GM13977 (cell line): ENCODE measurements at regions not wholly inside any gene's neighbourhood (a gene's known extent, or its start where the extent isn't known, plus 50 kb on each side); places are given as distances from the start of the nearest gene placed in this dataset.

ENCODE experiments used
- DNase-seq: peaks from one replicate; pipeline ENCODE4 v3.0.0; 2012; ENCODE audit warnings: low spot score
- in situ Hi-C: fragments of 300-500 bp; cut with MboI; formaldehyde crosslinking; loops from one replicate; pipeline ENCODE4 v1.12.0; 2022; ENCODE audit warnings: low sequenced_read_pairs, low pct_unique_long_range_greater_than_20kb, mixed read lengths, inconsistent platforms; ENCODE audit not compliant: unreplicated experiment
- TF ChIP-seq, protein P1 (sequence below): IDR thresholded peaks from 2 replicates; pipeline ENCODE4 v1.5.1; 2012; ENCODE audit warnings: mild to moderate bottlenecking, control low read depth; ENCODE audit not compliant: insufficient read depth; ENCODE audit errors: extremely low read depth, missing control alignments

DNA sequence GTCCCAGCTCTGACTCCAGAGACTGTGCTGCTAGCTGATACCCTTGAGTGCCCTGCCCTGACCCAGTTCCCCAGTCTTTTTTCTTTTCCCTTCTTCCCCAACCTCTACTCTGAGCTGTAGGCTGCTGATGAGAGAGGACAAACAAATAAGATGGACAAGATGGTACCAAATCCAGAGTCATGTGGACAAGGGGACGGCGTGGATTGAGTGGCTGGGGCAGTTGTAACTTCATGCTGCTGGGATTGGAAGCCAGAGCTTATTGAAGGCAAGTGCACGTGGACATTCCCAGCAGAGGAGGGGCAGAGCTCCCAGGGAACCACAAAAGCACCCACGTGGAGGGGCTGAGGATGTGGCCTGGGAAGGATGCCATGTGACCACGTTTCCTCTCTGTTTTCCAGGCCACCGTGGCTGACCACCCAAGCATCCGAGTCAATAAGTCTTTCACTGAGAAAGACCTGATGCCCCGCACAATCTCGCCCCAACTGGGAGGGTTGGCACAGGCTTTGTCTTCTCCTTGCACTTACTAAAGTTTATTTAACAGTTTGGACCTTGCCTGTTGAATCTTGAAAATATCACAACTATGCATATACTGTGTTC lies 323.3 kb upstream of the ZNF507 start:
- no peak for DNase-seq
- TF ChIP-seq, protein P1, sequence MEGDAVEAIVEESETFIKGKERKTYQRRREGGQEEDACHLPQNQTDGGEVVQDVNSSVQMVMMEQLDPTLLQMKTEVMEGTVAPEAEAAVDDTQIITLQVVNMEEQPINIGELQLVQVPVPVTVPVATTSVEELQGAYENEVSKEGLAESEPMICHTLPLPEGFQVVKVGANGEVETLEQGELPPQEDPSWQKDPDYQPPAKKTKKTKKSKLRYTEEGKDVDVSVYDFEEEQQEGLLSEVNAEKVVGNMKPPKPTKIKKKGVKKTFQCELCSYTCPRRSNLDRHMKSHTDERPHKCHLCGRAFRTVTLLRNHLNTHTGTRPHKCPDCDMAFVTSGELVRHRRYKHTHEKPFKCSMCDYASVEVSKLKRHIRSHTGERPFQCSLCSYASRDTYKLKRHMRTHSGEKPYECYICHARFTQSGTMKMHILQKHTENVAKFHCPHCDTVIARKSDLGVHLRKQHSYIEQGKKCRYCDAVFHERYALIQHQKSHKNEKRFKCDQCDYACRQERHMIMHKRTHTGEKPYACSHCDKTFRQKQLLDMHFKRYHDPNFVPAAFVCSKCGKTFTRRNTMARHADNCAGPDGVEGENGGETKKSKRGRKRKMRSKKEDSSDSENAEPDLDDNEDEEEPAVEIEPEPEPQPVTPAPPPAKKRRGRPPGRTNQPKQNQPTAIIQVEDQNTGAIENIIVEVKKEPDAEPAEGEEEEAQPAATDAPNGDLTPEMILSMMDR: no peak
- in situ Hi-C loops: no loop called here

DNA sequence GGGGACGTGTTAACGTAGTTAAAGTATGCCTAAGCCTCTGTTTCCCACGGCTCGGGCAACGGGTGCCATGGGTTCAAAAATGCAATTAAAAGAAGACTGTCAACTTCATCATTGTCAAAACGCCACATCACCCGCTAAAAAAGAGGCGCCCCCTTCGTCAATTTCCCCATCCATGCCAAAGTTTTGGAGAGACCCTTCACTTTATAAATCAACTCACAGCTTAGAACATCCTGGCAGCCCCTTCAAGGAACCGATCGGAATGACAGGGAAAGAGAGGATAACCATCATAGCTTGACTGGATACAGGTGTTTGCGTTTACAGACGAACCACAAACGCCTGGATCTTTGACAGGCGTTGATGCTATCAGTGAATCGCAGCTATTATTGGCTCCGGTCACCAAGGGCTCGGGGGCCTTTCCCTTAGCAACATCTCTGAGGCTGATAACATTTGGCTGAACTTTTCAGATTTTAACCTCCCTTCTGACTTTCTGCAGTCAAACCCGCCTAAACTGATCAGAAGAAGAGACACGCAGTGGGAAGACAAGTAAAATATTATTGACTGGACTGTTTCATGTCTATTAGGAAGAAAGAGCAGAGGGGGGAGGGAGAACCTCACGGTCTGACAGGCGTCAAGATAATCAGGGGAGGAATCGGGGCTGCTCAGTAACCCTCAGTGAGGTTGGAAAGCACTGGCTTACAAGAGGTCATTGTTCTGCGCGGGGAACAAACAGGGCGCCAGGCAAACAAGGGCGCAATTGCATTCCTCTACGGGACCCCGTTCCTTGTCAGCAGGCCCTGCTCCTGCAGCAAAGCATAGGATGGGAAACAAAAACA lies 322.5 kb upstream of the ZNF507 start:
- no peak for DNase-seq
- TF ChIP-seq, protein P1: no peak
- in situ Hi-C loops: no loop called here

DNA sequence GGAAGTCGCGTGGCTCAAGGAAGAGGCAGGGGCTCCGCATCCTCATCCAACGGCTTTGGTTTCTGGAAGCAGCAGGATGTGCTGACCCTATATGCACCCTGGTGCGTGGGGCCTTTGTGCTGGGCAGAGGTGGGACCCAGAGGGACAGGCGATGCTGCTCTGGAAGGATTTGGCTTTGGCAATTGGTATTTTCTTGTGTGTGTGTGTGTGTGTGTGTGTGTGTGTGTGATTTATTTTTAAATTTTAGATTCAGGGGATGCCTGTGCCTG lies 321.9 kb upstream of the ZNF507 start:
- TF ChIP-seq, protein P1: no peak
- in situ Hi-C loops: no loop called here
- DNase-seq: no peak

DNA sequence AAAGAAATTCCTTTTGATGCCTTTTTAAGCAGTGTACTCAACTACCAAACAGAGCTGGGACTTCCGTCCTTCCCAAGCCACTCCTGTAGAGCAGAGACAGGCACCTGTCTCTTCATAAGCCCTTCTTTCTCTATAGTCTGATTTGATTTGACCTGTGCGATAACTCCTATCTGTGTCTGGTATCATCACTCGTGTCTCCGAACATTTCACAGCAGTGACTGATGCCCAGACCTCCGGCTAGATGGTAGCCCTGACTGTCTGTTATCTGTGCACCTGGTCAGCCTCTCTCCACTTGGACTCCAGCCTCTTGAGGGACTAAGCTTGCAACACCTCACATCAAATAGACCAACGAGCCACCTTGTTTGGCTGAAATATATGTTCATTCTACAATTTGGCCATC lies 316.2 kb upstream of the ZNF507 start:
- in situ Hi-C loops: no loop called here
- TF ChIP-seq, protein P1: no peak
- no peak for DNase-seq

DNA sequence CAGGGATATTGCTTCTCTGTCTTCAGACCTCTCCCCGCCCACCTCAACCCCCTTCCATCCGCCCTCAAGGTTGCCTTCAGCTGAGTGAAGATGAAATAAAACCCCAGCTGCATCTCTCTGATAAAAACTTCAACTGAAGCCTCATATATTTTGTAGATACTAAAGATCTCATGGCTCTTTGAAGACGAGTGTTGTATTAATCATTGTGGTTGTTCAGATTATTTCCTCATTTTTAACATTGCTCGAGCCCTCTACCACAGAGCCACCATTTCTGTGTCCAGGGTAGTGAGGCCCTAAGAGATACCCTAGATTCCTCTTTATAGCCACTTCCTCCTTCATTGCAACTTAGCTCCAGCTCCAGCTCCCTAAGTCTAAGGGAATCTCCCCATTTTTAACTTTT lies 312.8 kb upstream of the ZNF507 start:
- TF ChIP-seq, protein P1: no peak
- DNase-seq: no peak
- in situ Hi-C loops: no loop called here

DNA sequence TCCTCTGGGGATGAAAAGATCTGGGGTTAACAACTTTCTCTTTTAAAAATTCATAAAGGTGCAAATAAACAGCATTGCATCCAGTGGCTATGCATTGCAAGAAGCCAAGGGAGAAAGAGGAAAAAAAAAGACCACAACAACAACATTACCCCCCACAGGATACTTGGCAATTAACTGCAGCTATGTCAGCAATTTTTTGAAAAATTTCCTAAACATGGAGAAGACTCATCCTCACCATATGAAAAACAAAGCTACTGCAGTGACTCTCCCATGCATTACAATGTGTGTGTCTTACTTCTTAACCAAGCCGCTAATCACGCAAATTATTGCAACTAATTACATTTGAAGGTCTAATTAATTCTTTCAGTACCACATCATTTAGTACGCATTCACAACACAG lies 309.8 kb upstream of the ZNF507 start:
- DNase-seq: no peak
- in situ Hi-C loops: no loop called here
- TF ChIP-seq, protein P1: no peak
